GM21529 (cell line): ENCODE measurements at regions not wholly inside any gene's neighbourhood (a gene's known extent, or its start where the extent isn't known, plus 50 kb on each side); places are given as distances from the start of the nearest gene placed in this dataset.
"Not testable (repeated sequence)": the region's sequence is repeated elsewhere in the genome, so short reads cannot be mapped to it uniquely, and the experiment has no call there.

Experiments used
- ATAC-seq: cut with Tn5 transposase; IDR thresholded peaks from one replicate; pipeline ENCODE4 v1.9.1; 2021; ENCODE audit not compliant: unreplicated experiment

GRCh38 chr3:189375532-189375931 lies 203.8 kb downstream of the TPRG1 start:
- ATAC-seq: no peak

- no peak for ATAC-seq
These were observed 211.9 kb downstream of the TPRG1 start for GRCh38 chr3:189383630-189384029.

- not testable (repeated sequence) for ATAC-seq
These were observed 214.1 kb downstream of the TPRG1 start for GRCh38 chr3:189385880-189386279.

GRCh38 chr3:189386739-189387138 lies 215.0 kb downstream of the TPRG1 start:
- no peak for ATAC-seq

GRCh38 chr3:189389346-189389745 lies 217.6 kb downstream of the TPRG1 start:
- no peak for ATAC-seq

GRCh38 chr3:189393598-189393997 lies 221.8 kb downstream of the TPRG1 start:
- ATAC-seq: no peak

- ATAC-seq: peak; percentile 88
These were observed 222.9 kb downstream of the TPRG1 start for GRCh38 chr3:189394599-189395121.

- no peak for ATAC-seq
These were observed 224.1 kb downstream of the TPRG1 start for GRCh38 chr3:189395825-189396224.

- ATAC-seq: no peak
These were observed 226.9 kb downstream of the TPRG1 start for GRCh38 chr3:189398656-189399055.

- ATAC-seq: no peak
These were observed 229.4 kb downstream of the TPRG1 start for GRCh38 chr3:189401196-189401595.

- ATAC-seq: no peak
These were observed 228.0 kb upstream of the TP63 start for GRCh38 chr3:189403194-189403593.

- no peak for ATAC-seq
These were observed 227.2 kb upstream of the TP63 start for GRCh38 chr3:189404024-189404423.

GRCh38 chr3:189404797-189405484 lies 226.2 kb upstream of the TP63 start:
- ATAC-seq: peak; percentile 50

GRCh38 chr3:189406148-189406547 lies 225.0 kb upstream of the TP63 start:
- ATAC-seq: no peak

- ATAC-seq: no peak
These were observed 220.7 kb upstream of the TP63 start for GRCh38 chr3:189410522-189410921.

GRCh38 chr3:189419038-189419437 lies 212.2 kb upstream of the TP63 start:
- ATAC-seq: no peak

- no peak for ATAC-seq
These were observed 211.5 kb upstream of the TP63 start for GRCh38 chr3:189419683-189420082.

GRCh38 chr3:189424922-189425321 lies 206.3 kb upstream of the TP63 start:
- no peak for ATAC-seq

- ATAC-seq: no peak
These were observed 202.2 kb upstream of the TP63 start for GRCh38 chr3:189429019-189429418.

GRCh38 chr3:189430166-189430565 lies 201.0 kb upstream of the TP63 start:
- no peak for ATAC-seq

- not testable (repeated sequence) for ATAC-seq
These were observed 188.9 kb upstream of the TP63 start for GRCh38 chr3:189442257-189442656.

- ATAC-seq: no peak
These were observed 184.1 kb upstream of the TP63 start for GRCh38 chr3:189446959-189447560.

- ATAC-seq: no peak
These were observed 182.1 kb upstream of the TP63 start for GRCh38 chr3:189449084-189449483.
